NOMO-1 (cell line): ENCODE measurements at regions not wholly inside any gene's neighbourhood (a gene's known extent, or its start where the extent isn't known, plus 50 kb on each side); places are given as distances from the start of the nearest gene placed in this dataset.

Experiments used
- DNase-seq, 2 experiments: peaks; one replicate each; lab custom pipeline; 2025; ENCODE audit not compliant: unreplicated experiment in 2 of 2; lab: John Stamatoyannopoulos, UW

GRCh38 chr10:108753326-108753725 lies 1170.0 kb downstream of the XPNPEP1 start:
- DNase-seq = no peak

- DNase-seq = no peak
These were observed 1174.3 kb downstream of the XPNPEP1 start for GRCh38 chr10:108749042-108749441.

DNA sequence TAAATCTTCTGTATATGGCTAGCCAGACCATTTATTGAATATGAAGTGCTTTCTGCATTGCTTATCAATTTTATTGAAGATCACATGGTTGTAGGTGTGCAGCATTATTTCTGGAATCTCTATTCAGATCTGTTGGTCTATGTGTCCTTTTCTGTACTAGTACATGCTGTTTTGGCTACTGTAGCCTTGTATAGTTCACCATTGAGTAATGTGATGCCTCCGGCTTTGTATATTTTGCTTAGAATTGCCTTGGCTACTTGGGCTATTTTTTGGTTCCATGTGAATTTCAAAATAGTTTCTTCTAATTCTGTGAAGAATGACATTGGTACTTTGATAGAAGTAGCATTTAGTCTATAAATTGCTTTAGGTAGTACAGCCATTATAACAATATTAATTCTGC lies 1187.2 kb downstream of the XPNPEP1 start:
- DNase-seq = no peak

GRCh38 chr10:108735380-108735779 lies 1187.9 kb downstream of the XPNPEP1 start:
- no peak for DNase-seq

DNA sequence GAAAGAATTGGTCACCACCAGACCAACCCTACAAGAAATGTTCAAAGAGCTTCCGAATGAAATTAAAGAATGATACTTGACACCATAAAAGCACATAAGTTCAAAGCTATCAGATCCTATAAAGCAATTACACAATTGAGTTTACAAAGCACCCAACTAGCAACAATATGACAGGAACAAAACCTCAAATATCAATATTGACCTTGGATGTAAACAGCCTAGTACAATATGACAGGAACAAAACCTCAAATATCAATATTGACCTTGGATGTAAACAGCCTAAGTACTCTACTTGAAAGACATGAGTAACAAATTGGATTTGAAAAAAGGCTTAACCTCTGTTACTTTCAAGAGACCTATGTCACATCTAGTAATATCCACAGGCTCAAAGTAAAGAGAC lies 1201.4 kb downstream of the XPNPEP1 start:
- DNase-seq = no peak

GRCh38 chr10:108716352-108716751 lies 1207.0 kb downstream of the XPNPEP1 start:
- no peak for DNase-seq

DNA sequence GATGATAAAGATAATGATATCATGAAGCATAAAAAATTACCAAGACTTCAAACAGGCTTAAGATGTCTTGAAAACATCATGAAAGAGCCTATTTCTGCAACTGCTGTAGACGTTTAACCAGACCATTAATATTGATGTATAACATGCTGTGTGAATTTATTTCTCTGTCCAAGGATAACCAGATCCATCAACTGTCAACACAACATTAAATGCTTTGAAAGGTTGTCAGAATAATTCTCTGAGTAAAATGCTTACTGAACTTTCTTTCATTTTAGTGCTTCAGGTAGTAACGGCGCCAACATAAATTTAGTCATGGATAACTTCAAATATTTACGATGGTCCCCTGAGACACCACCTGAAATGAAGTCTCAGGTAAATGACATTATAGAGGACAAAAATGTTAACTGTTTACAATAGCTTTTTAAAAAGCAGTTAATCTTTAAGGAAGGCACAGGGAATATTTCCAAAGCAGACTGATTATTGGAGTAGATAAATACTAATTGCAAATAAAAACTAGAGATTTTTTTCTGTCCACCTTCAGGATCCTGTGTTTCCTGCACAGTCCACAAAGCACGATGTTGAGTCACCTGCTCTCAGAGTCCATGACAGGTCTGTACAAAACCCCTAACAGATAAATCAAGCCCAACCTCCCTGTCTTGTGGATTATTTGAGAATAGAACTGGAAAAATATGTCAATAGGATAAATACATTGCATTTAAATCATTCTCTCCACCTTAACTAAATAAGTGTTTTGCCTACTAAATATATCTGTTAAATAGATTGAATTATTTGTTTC lies 1213.2 kb downstream of the XPNPEP1 start:
- no peak for DNase-seq

- no peak for DNase-seq
These were observed 1214.9 kb downstream of the XPNPEP1 start for GRCh38 chr10:108708363-108708762.

- DNase-seq = no peak
These were observed 1226.4 kb downstream of the XPNPEP1 start for GRCh38 chr10:108696792-108697477.

DNA sequence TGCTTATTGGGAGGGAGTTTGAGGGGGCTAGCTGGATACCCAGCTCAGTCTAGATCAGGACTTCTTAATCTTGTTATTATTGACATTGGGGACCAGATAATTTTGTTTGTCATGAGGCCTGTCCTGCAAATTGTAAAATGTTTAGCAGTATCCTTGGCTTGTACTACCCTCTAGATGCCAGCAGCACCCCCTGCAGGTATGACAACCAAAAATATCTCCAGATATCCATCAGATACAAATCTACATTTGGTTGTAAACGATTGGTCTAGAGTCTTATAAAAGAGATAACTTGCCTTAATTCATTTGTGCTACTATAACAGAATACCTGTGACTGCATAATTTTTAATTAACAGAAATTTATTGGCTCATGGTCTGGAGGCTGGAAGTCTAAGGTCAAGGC lies 1232.2 kb downstream of the XPNPEP1 start:
- no peak for DNase-seq

DNA sequence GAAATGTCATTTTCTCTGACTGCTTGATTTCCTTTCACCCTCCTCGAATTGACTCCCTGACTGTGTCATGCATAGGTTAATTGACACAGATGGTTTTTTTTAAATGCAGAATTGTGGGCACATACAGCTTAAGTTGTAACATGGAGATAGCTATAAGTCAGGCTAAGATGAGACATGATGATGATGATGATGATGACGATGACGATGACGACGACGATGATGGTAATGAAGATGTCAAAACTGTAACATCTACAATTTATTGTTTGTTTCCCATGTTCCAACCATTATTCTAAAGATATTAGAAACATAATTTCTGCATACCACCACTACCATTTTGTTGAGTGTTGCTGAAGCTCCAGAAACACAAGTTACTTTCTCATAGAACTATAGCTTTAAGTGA lies 1232.8 kb downstream of the XPNPEP1 start:
- no peak for DNase-seq

DNA sequence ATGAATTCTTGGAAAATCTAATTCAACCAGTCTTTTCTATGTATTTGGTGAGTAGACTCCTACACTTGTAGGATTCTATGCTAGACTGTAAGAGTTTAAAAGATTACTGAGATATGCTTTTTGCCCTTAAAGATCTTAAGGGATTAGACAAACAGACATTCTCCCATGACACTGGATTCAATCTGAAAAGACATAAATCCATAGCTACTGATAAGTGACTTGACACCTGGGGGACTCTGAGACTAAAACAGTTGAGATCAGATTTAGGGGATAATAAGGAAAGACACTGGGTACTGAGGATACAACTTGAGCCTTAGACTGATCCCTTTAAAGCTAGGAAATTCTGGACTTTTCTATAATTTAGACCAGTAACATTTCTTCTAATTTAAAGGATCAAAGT lies 1233.4 kb downstream of the XPNPEP1 start:
- no peak for DNase-seq

GRCh38 chr10:108688314-108688713 lies 1235.0 kb downstream of the XPNPEP1 start:
- no peak for DNase-seq

- DNase-seq = no peak
These were observed 1237.3 kb downstream of the XPNPEP1 start for GRCh38 chr10:108685863-108686531.

GRCh38 chr10:108684431-108684830 lies 1238.9 kb downstream of the XPNPEP1 start:
- DNase-seq = no peak

DNA sequence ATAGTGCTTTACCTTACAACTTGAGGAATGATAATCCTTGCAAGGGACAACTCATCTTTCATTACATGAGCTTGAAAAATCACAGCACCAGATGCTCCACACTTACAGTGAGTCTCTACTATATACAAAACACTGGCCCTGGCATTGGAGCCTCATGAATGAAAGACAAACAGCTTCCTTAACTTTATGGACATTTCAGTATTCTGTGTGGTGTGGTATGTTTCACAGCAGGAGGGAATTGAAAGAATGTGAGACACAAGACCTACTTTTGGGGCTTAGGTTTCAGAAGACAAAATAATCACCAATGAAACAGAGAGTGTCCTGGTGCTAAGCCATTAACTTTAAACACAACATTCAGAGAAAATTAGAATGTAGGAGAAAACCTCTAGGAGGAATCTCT lies 1249.6 kb downstream of the XPNPEP1 start:
- no peak for DNase-seq

DNA sequence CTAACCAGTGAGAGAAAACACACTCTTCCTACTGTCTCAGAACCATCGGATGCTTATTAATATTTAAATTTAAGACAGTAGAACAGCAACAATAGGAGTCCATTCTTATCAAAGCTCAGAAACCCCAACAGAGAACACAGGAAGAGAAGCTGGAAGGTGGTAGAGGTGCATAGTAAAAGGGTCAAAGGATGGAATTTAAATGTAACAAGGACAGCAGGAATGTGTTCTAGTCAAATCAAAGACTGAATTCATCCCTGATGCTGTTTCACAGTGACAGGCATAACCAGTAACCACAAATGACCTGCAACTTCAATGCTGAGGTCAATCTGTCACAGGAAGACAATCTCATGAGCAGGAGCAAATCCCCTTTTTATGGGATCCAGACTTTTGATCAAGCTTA lies 1259.7 kb downstream of the XPNPEP1 start:
- no peak for DNase-seq

- DNase-seq = no peak
These were observed 1260.3 kb downstream of the XPNPEP1 start for GRCh38 chr10:108662975-108663374.

- DNase-seq = no peak
These were observed 1268.3 kb downstream of the XPNPEP1 start for GRCh38 chr10:108655057-108655456.

DNA sequence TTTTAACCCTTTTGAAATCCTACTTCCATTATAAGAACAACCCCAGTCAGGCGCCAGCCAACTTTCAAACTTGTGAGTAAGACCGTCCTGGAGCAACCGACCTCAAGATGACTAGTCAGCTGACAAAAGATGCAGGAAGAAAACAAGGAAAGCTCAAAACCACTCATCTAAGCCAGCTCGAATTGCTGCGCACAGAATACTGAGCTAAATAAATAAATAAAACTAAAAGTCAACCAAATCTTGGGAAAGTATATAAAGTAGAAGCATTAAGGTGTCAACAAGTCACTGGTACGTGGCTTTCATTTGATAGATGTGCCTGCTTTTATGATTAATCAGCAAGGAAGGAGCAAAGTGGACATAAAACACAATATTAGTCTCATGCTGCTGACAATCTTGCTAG lies 1269.8 kb downstream of the XPNPEP1 start:
- DNase-seq = no peak

- no peak for DNase-seq
These were observed 1284.3 kb downstream of the XPNPEP1 start for GRCh38 chr10:108639010-108639409.

DNA sequence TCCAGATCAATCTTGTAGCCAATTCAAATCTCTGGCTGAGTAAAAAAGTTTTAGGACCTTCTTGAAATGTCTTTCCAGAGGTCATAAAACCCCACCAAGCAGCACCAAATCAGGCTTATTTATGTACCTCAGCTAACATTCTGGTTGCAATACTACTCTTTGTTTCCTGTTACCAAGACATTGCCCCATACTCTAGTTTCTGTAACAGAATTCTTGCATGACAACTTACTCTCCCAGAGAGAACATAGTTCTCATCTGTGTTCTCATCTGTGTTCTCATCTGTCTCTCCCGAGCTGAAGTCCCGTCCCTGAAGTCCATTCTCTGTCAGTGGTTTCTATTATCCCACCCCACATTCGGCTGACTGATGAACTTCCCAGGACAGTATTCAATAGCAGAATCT lies 1285.1 kb downstream of the XPNPEP1 start:
- DNase-seq = no peak
